Liver (tissue), 8 donors: ENCODE measurements at regions not wholly inside any gene's neighbourhood (a gene's known extent, or its start where the extent isn't known, plus 50 kb on each side); places are given as distances from the start of the nearest gene placed in this dataset.

Experiments used
- DNase-seq: peaks from one replicate; pipeline ENCODE4 v3.0.0-alpha.2; 2017; ENCODE audit warnings: low spot score
- H3K27ac ChIP-seq, 2 donors: one replicate each; pipeline ENCODE4 v1.7.0; 2013; ENCODE audit warnings: inconsistent platforms in 2 of 2, low read length in 2 of 2, control low read depth in 1 of 2, low read depth in 1 of 2, mild to moderate bottlenecking in 1 of 2
- H3K27me3 ChIP-seq, 4 donors: one replicate each; pipeline versions ENCODE4 v1.6.1 to v1.7.0; 2013; ENCODE audit warnings: low read length in 3 of 4, inconsistent platforms in 1 of 4, mild to moderate bottlenecking in 1 of 4, moderate library complexity in 1 of 4; ENCODE audit not compliant: control insufficient read depth in 4 of 4, insufficient read depth in 4 of 4
- H3K36me3 ChIP-seq, 4 donors: one replicate each; pipeline versions ENCODE4 v1.6.1 to v1.7.0; 2013; ENCODE audit warnings: low read length in 3 of 4, mild to moderate bottlenecking in 3 of 4, low read depth in 1 of 4, moderate library complexity in 1 of 4; ENCODE audit not compliant: control insufficient read depth in 4 of 4, insufficient read depth in 3 of 4
- H3K4me1 ChIP-seq, 4 donors: one replicate each; pipeline versions ENCODE4 v1.6.1 to v1.7.0; 2013; ENCODE audit warnings: low read length in 3 of 4, mild to moderate bottlenecking in 3 of 4, moderate library complexity in 1 of 4; ENCODE audit not compliant: control insufficient read depth in 4 of 4, insufficient read depth in 4 of 4
- H3K4me3 ChIP-seq, 3 donors: one replicate each; pipeline versions ENCODE4 v1.6.1 to v1.7.0; 2013; ENCODE audit warnings: low read length in 3 of 3, control low read depth in 1 of 3, low read depth in 1 of 3, mild to moderate bottlenecking in 1 of 3
- H3K9ac ChIP-seq, 2 donors: one replicate each; pipeline ENCODE4 v1.7.0; 2013; ENCODE audit warnings: low read length in 2 of 2, mild to moderate bottlenecking in 2 of 2, moderate library complexity in 2 of 2, control low read depth in 1 of 2, low read depth in 1 of 2
- H3K9me3 ChIP-seq, 4 donors: one replicate each; pipeline versions ENCODE4 v1.6.1 to v1.7.0; 2013; ENCODE audit warnings: low read length in 3 of 4; ENCODE audit not compliant: control insufficient read depth in 4 of 4
- ATF3 ChIP-seq: IDR thresholded peaks from 2 replicates; pipeline ENCODE4 v1.6.1; 2016; ENCODE audit warnings: antibody characterized with exemption
- EGR1 ChIP-seq, 2 donors: IDR thresholded peaks; 2 replicates each; pipeline ENCODE4 v1.6.1; 2016 to 2018; ENCODE audit warnings: antibody characterized with exemption in 2 of 2, low read depth in 2 of 2
- FOXA1 ChIP-seq: IDR thresholded peaks from 2 replicates; pipeline ENCODE4 v1.6.1; 2016; ENCODE audit warnings: antibody characterized with exemption
- FOXA2 ChIP-seq: IDR thresholded peaks from 2 replicates; pipeline ENCODE4 v1.6.1; 2016; ENCODE audit warnings: antibody characterized with exemption
- GABPA ChIP-seq, 2 donors: IDR thresholded peaks in 1 of 2; conservative IDR thresholded peaks in 1 of 2; 2 replicates each; pipeline ENCODE4 v1.6.1; 2016; ENCODE audit warnings: antibody characterized with exemption in 2 of 2, mild to moderate bottlenecking in 1 of 2, moderate library complexity in 1 of 2
- HNF4A ChIP-seq, 2 donors: conservative IDR thresholded peaks; 2 replicates each; pipeline ENCODE4 v1.6.1; 2016; ENCODE audit warnings: antibody characterized with exemption in 2 of 2, mild to moderate bottlenecking in 2 of 2
- HNF4G ChIP-seq: IDR thresholded peaks from 2 replicates; pipeline ENCODE4 v1.6.1; 2016; ENCODE audit warnings: antibody characterized with exemption
- JUND ChIP-seq, 2 donors: IDR thresholded peaks; 2 replicates each; pipeline ENCODE4 v1.6.1; 2016; ENCODE audit warnings: antibody characterized with exemption in 2 of 2
- NR2F2 ChIP-seq: IDR thresholded peaks from 2 replicates; pipeline ENCODE4 v1.6.1; 2016; ENCODE audit warnings: antibody characterized with exemption
- RAD21 ChIP-seq, 2 donors: IDR thresholded peaks; 2 replicates each; pipeline ENCODE4 v1.6.1; 2016; ENCODE audit warnings: antibody characterized with exemption in 2 of 2, mild to moderate bottlenecking in 2 of 2
- RXRA ChIP-seq, 2 donors: IDR thresholded peaks; 2 replicates each; pipeline ENCODE4 v1.6.1; 2017 to 2018; ENCODE audit warnings: antibody characterized with exemption in 2 of 2, mild to moderate bottlenecking in 1 of 2
- SP1 ChIP-seq: IDR thresholded peaks from 2 replicates; pipeline ENCODE4 v1.6.1; 2018; ENCODE audit warnings: antibody characterized with exemption, mild to moderate bottlenecking
- TAF1 ChIP-seq: conservative IDR thresholded peaks from 2 replicates; pipeline ENCODE4 v1.6.1; 2016; ENCODE audit warnings: antibody characterized with exemption, mild to moderate bottlenecking
- YY1 ChIP-seq: IDR thresholded peaks from 2 replicates; pipeline ENCODE4 v1.6.1; 2016; ENCODE audit warnings: antibody characterized with exemption, mild to moderate bottlenecking
- ZBTB33 ChIP-seq: IDR thresholded peaks from 2 replicates; pipeline ENCODE4 v1.6.1; 2016; ENCODE audit warnings: antibody characterized with exemption
- WGBS: extraction: QIAGEN DNeasy Blood & Tissue Kit; methylation state at CpG from one replicate; pipeline ENCODE4 v1.1.7; 2013; 5-methylcytosine and 5-hydroxymethylcytosine counted together
- TF ChIP-seq, protein P1 (sequence below): fragments of 150-350 bp; IDR thresholded peaks from 2 replicates; pipeline ENCODE4 v1.5.1; 2017; ENCODE audit warnings: improper control_type of control experiment, low read depth, low read length; ENCODE audit not compliant: missing input control
- TF ChIP-seq, protein P2 (sequence below): IDR thresholded peaks from 2 replicates; pipeline ENCODE4 v1.6.1; 2016; ENCODE audit warnings: antibody characterized with exemption
- TF ChIP-seq, protein P3 (sequence below): IDR thresholded peaks from 2 replicates; pipeline ENCODE4 v1.6.1; 2016; ENCODE audit warnings: antibody characterized with exemption, mild to moderate bottlenecking
- donor health status: healthy.
- donor health status: healthy.
- donor health status: healthy.
- donor health status: healthy.
- donor health status: healthy.

DNA sequence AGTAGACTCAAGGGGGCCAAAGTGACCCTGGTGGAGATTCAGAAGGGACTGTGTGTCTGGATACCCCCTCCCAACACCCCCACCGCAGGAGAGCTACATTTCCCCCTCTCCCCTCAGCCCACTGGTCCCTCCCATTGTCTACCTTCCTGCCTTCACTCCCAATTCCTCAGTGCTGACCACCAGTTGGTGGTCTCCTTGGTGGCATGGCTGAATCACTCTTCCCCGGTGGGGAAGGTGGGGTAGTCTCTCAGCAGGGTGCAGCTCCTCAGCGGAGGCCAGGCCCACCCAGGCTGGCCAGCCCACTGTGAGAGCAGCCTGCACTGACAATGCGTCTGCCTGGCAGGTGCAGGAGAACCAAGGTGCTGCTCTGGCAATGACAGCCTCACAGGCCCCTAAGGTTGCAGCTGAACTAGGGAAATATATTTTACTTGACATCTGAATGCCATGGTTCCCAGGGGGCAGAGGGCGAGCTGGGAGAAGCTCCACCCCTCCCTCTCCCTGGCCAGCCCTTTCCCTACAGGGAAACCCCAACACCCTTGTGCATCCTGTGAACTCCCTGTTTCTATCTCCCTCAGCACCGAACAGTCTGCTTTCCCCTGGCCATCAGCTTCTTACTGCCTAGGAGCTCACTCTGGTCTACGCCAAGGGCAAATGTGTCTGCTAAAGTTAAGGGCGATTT is 62.6 kb upstream of the PAX8 start:
- Histone ChIP-seq H3K9me3 (no peaks in the 10 kb centered on the region), H3K27ac (no peak overlapping the region), H3K27me3 (no peaks in the 10 kb centered on the region), H3K36me3 (no peaks in the 10 kb centered on the region), H3K9ac (no peak overlapping the region), H3K4me1 (peaks cover 2 to 12% (median 5%) of the 10 kb centered on the region in 4 donors), H3K4me3 (no peak overlapping the region)
- no peak for DNase-seq
- no peak for TF ChIP-seq YY1
- TF ChIP-seq HNF4G: no peak
- no peak for TF ChIP-seq FOXA2
- no peak for TF ChIP-seq RXRA (IDR thresholded peaks at IDR 0.05)
- no peak for TF ChIP-seq GABPA (IDR thresholded peaks at IDR 0.05 in 1 of 2, conservative IDR thresholded peaks at IDR 0.05 in 1 of 2)
- no peak for TF ChIP-seq JUND (IDR thresholded peaks at IDR 0.05)
- no peak for TF ChIP-seq ATF3
- TF ChIP-seq, protein P1, sequence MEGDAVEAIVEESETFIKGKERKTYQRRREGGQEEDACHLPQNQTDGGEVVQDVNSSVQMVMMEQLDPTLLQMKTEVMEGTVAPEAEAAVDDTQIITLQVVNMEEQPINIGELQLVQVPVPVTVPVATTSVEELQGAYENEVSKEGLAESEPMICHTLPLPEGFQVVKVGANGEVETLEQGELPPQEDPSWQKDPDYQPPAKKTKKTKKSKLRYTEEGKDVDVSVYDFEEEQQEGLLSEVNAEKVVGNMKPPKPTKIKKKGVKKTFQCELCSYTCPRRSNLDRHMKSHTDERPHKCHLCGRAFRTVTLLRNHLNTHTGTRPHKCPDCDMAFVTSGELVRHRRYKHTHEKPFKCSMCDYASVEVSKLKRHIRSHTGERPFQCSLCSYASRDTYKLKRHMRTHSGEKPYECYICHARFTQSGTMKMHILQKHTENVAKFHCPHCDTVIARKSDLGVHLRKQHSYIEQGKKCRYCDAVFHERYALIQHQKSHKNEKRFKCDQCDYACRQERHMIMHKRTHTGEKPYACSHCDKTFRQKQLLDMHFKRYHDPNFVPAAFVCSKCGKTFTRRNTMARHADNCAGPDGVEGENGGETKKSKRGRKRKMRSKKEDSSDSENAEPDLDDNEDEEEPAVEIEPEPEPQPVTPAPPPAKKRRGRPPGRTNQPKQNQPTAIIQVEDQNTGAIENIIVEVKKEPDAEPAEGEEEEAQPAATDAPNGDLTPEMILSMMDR: no peak
- no peak for TF ChIP-seq FOXA1
- no peak for TF ChIP-seq HNF4A (conservative IDR thresholded peaks at IDR 0.05)
- TF ChIP-seq NR2F2: no peak
- TF ChIP-seq, protein P2, sequence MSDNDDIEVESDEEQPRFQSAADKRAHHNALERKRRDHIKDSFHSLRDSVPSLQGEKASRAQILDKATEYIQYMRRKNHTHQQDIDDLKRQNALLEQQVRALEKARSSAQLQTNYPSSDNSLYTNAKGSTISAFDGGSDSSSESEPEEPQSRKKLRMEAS: no peak
- no peak for TF ChIP-seq TAF1
- WGBS: 88% methylated on average over 8 of the region's 8 CpGs

DNA sequence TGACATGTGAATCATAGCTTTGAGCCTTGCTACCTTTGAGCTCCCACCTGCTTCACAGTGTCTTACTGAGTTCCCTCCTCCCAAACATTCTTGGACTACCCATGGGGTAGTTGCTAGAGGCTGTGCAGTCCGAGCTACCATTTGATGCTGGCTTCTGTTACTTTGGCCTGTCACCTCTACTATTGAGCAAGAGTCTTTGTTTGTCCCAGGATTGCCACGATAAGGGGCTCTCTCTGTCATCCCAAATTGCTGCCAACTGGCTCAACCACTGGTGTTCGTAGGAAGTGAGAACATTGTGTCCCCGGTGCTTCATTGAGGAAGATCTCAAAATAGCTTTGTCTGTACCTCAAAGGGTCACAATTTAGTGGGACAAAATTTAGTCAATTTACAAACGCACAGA is 59.1 kb upstream of the PAX8 start:
- Histone ChIP-seq H3K27ac (peak overlapping the region; percentile 62 to 78), H3K9ac (no peak overlapping the region), H3K27me3 (no peaks in the 10 kb centered on the region), H3K36me3 (no peaks in the 10 kb centered on the region), H3K9me3 (no peaks in the 10 kb centered on the region), H3K4me1 (peaks cover 2 to 12% (median 7%) of the 10 kb centered on the region in 4 donors), H3K4me3 (no peak overlapping the region)
- no peak for DNase-seq
- TF ChIP-seq FOXA1 (peak; percentile 90), NR2F2 (peak; percentile 69), SP1 (peak; percentile 98), HNF4G (peak; percentile 57), GABPA (IDR thresholded peaks at IDR 0.05 in 1 of 2, conservative IDR thresholded peaks at IDR 0.05 in 1 of 2) (peak in 1 of 2 donors; percentile 50), ZBTB33 (peak; percentile 82), HNF4A (conservative IDR thresholded peaks at IDR 0.05) (peak; percentile 88), FOXA2 (peak; percentile 76), JUND (IDR thresholded peaks at IDR 0.05) (peak; percentile 87 to 91), TAF1 (peak; percentile 61), YY1 (peak; percentile 93), ATF3 (peak; percentile 72), RXRA (IDR thresholded peaks at IDR 0.05) (peak; percentile 87 to 90), RAD21 (IDR thresholded peaks at IDR 0.05) (peak; percentile 49 to 51), EGR1 (IDR thresholded peaks at IDR 0.05; ENCODE audit: low read depth in 2 of 2) (peak in 1 of 2 donors; percentile 54)
- TF ChIP-seq, protein P3, sequence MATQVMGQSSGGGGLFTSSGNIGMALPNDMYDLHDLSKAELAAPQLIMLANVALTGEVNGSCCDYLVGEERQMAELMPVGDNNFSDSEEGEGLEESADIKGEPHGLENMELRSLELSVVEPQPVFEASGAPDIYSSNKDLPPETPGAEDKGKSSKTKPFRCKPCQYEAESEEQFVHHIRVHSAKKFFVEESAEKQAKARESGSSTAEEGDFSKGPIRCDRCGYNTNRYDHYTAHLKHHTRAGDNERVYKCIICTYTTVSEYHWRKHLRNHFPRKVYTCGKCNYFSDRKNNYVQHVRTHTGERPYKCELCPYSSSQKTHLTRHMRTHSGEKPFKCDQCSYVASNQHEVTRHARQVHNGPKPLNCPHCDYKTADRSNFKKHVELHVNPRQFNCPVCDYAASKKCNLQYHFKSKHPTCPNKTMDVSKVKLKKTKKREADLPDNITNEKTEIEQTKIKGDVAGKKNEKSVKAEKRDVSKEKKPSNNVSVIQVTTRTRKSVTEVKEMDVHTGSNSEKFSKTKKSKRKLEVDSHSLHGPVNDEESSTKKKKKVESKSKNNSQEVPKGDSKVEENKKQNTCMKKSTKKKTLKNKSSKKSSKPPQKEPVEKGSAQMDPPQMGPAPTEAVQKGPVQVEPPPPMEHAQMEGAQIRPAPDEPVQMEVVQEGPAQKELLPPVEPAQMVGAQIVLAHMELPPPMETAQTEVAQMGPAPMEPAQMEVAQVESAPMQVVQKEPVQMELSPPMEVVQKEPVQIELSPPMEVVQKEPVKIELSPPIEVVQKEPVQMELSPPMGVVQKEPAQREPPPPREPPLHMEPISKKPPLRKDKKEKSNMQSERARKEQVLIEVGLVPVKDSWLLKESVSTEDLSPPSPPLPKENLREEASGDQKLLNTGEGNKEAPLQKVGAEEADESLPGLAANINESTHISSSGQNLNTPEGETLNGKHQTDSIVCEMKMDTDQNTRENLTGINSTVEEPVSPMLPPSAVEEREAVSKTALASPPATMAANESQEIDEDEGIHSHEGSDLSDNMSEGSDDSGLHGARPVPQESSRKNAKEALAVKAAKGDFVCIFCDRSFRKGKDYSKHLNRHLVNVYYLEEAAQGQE: peak; percentile 82
- TF ChIP-seq, protein P2: peak; percentile 90
- TF ChIP-seq, protein P1: no peak
- 27% methylated on average over 5 of the region's 5 CpGs for WGBS
